ENCODE measurements at regions not wholly inside any gene's neighbourhood (a gene's known extent, or its start where the extent isn't known, plus 50 kb on each side); places are given as distances from the start of the nearest gene placed in this dataset.

DNA sequence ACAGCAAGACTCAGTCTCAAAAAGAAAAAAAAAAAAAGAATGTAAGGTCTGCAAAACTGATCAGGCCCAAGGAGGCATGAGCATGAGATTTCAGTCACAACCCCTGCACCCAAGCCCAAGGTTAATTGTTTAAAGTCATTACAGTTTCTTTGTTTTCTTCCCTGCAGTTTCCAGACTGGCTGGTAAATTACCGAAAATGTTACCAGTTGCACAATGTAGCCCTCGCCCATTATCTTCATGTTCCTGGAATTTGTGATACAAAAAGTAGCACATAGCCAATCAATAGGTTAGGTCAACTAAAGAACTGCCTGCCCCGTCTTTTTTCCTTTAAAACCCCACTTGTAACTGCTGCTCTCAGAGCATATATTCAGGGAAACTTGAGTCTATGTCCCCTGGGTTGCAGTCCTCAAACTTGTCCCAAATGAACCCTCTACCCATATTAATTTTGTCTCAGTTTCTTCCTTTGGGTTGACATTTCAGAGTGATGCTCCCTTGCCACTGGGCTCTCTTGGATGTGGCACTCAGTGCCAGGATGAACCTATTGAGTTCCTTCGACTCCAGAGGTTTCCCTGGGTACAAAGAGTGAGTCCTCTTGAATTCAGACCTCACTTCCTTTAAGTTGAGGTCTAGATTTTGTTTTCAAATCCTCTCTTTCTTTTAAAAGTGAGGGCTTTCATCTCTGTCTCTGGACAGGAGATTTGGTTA is 216.2 kb upstream of the HS6ST1 start:
- TF ChIP-seq, protein P1, sequence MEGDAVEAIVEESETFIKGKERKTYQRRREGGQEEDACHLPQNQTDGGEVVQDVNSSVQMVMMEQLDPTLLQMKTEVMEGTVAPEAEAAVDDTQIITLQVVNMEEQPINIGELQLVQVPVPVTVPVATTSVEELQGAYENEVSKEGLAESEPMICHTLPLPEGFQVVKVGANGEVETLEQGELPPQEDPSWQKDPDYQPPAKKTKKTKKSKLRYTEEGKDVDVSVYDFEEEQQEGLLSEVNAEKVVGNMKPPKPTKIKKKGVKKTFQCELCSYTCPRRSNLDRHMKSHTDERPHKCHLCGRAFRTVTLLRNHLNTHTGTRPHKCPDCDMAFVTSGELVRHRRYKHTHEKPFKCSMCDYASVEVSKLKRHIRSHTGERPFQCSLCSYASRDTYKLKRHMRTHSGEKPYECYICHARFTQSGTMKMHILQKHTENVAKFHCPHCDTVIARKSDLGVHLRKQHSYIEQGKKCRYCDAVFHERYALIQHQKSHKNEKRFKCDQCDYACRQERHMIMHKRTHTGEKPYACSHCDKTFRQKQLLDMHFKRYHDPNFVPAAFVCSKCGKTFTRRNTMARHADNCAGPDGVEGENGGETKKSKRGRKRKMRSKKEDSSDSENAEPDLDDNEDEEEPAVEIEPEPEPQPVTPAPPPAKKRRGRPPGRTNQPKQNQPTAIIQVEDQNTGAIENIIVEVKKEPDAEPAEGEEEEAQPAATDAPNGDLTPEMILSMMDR (IDR thresholded peaks at IDR 0.05; ENCODE audit: unreplicated experiment in 3 of 3) = no peak
- Mint-ChIP-seq H3K4me1 (no peaks in the 10 kb centered on the region), H3K4me3 (no peak overlapping the region), H3K9me3 (no peaks in the 10 kb centered on the region), H3K27me3 (ENCODE audit: low read depth) (peaks cover 4% of the 10 kb centered on the region), H3K36me3 (ENCODE audit: low read depth) (no peaks in the 10 kb centered on the region), H3K27ac (no peak overlapping the region)

DNA sequence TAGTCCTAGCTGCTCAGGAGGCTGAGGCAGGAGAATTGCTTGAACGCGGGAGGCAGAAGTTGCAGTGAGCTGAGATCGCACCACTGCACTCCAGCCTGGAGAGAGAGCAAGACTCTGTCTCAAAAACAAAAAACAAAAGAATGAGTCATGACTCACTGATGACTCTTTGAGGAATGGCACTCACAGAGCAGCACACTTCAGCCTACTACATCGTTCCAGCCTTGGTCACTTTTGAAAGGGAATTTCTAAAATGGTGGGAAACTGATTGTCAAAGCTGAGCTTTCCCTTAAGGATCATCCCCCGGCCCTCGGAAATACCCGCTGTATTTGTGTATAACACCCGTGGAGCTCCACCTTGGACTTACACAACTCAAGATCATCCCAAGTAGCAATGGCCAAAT is 217.3 kb upstream of the HS6ST1 start:
- Mint-ChIP-seq H3K9me3 (no peaks in the 10 kb centered on the region), H3K36me3 (ENCODE audit: low read depth) (no peaks in the 10 kb centered on the region), H3K27ac (no peak overlapping the region), H3K4me1 (no peaks in the 10 kb centered on the region), H3K27me3 (ENCODE audit: low read depth) (peaks cover 4% of the 10 kb centered on the region), H3K4me3 (no peak overlapping the region)
- TF ChIP-seq, protein P1 (IDR thresholded peaks at IDR 0.05; ENCODE audit: unreplicated experiment in 3 of 3) = no peak

DNA sequence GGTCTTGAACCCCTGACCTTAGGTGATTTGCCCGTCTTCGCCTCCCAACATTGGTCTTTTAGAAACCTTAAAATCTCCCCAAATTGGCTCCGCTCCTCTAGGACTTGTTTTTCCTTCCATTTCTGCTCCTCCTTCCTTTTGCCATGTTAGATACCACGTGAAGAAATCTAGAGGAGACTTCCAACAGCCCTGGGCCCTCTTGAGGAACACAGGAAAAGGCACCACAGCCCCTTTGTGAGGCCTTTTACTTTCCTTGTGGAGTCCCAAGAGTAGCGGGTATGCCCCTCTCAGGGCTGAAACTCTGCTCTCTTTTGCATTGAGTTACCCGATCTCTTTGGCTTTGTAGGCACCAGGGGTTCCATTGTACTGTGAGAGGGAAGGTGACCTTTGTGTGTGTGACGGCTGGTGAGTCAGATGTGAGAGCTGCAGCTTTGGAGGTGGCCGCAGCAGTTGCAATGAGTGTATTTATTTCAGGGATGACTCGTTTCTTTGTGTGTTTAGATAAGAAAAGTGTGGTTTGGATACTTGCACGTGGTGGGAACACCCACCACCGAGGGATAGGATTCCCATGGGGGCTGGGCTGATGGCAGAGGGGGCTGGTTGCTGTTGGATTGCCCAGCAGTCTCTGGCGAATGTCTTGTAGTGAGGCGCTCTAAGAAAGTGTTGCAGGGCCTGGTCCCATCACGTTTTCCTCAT is 218.4 kb upstream of the HS6ST1 start:
- Mint-ChIP-seq H3K4me1 (no peaks in the 10 kb centered on the region), H3K36me3 (ENCODE audit: low read depth) (no peaks in the 10 kb centered on the region), H3K27ac (peak overlapping the region in 1 of 3 experiments; percentile 25), H3K4me3 (no peak overlapping the region), H3K27me3 (ENCODE audit: low read depth) (peaks cover 4% of the 10 kb centered on the region), H3K9me3 (no peaks in the 10 kb centered on the region)
- TF ChIP-seq, protein P1 (IDR thresholded peaks at IDR 0.05; ENCODE audit: unreplicated experiment in 3 of 3) = no peak

DNA sequence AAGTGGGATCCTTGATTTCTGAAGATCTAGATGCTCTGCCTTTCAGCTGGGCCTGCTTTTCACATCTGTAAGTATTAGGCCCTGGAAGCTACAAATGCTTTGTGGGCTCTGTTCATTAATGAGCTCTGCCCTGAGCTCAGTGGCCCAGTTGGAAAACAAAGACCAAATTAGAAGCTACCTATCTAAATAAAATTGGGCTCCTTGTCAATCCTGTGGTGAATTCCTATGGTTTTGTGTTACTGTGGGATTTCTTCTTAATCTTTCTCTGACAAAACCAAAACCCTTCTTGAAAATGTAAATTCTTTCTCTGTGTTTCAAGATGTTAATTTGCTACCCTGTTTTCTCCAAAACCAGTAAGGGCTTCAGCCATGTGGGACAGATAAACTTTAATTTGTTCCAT is 219.0 kb upstream of the HS6ST1 start:
- Mint-ChIP-seq H3K27me3 (ENCODE audit: low read depth) (peaks cover 4% of the 10 kb centered on the region), H3K36me3 (ENCODE audit: low read depth) (no peaks in the 10 kb centered on the region), H3K27ac (no peak overlapping the region), H3K4me1 (no peaks in the 10 kb centered on the region), H3K9me3 (peaks cover 3% of the 10 kb centered on the region), H3K4me3 (no peak overlapping the region)
- TF ChIP-seq, protein P1 (IDR thresholded peaks at IDR 0.05; ENCODE audit: unreplicated experiment in 3 of 3) = no peak

DNA sequence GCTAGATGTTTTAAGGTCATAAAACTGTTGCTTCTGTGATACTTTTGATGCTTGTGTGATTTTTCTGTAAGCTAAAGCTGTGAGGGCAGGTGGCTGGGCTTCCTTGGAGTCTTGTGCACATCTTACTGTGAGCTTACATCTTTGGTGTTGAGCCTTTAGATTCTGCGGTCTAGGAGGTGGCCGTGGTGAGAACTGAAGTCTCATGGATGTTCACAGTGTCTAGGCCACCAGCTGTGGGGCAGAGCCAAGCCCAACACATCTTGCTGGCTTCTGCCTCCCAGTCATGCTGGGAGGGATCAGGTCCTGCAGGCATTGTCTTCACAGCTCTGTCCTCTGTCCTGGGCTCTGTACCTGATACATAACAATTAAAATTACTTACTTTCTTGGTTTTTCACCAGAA is 219.7 kb upstream of the HS6ST1 start:
- TF ChIP-seq, protein P1 (IDR thresholded peaks at IDR 0.05; ENCODE audit: unreplicated experiment in 3 of 3) = no peak
- H3K4me3 Mint-ChIP-seq = no peak overlapping the region
- H3K4me1 Mint-ChIP-seq = no peaks in the 10 kb centered on the region
- H3K9me3 Mint-ChIP-seq = peaks cover 6% of the 10 kb centered on the region
- no peak overlapping the region for H3K27ac Mint-ChIP-seq
- no peaks in the 10 kb centered on the region for H3K36me3 Mint-ChIP-seq (ENCODE audit: low read depth)
- peaks cover 4% of the 10 kb centered on the region for H3K27me3 Mint-ChIP-seq (ENCODE audit: low read depth)

DNA sequence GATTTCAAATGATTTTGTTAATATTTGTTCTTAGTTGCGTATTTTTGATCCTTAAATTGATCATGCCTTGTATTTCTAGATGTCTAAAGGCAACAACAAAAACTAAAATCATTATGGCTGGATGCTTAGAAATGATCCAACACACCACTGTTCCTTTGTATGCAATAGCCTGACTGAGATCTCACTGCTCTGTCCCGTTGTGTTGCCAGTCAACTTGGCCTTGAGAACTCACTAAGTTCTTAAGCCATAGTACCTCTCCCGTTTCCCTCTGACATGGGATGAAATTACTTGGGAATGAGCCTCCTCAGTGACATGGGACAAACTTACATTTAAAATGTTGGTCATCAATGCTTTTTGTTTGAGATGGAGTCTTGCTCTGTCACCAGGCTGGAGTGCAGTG is 222.0 kb upstream of the HS6ST1 start:
- Mint-ChIP-seq H3K27ac (no peak overlapping the region), H3K4me3 (no peak overlapping the region), H3K4me1 (peaks cover 5% of the 10 kb centered on the region), H3K27me3 (ENCODE audit: low read depth) (peaks cover 4% of the 10 kb centered on the region), H3K36me3 (ENCODE audit: low read depth) (no peaks in the 10 kb centered on the region), H3K9me3 (peaks cover 6% of the 10 kb centered on the region)
- TF ChIP-seq, protein P1 (IDR thresholded peaks at IDR 0.05; ENCODE audit: unreplicated experiment in 3 of 3) = no peak

All from nephron (organoid).